ENCODE measurements at regions not wholly inside any gene's neighbourhood (a gene's known extent, or its start where the extent isn't known, plus 50 kb on each side); places are given as distances from the start of the nearest gene placed in this dataset.

GRCh38 chr11:69889400-69890318 lies 70.4 kb upstream of the FGF3 start:
- H3K27ac ChIP-seq = no peak overlapping the region
- H3K9me3 ChIP-seq = no peaks in the 10 kb centered on the region
- no peak for TF ChIP-seq CTCF (IDR thresholded peaks at IDR 0.05)
- peaks cover 7% of the 10 kb centered on the region for H3K4me1 ChIP-seq
- DNase-seq (no peak), ATAC-seq (no peak)
- intact Hi-C loops (cut with DNase I) = loop anchor here (10.0 kb wide), 1 partner anchor 205 kb away; no protein-coding TSS in a partner anchor
- peaks cover 32% of the 10 kb centered on the region for H3K27me3 ChIP-seq
- H3K36me3 ChIP-seq = no peaks in the 10 kb centered on the region
- no peak overlapping the region for H3K4me3 ChIP-seq

- DNase-seq = no peak
- H3K27ac ChIP-seq = no peak overlapping the region
- intact Hi-C loops (cut with DNase I) = no loop called here
- peaks cover 32% of the 10 kb centered on the region for H3K27me3 ChIP-seq
- no peak overlapping the region for H3K4me3 ChIP-seq
- no peak for ATAC-seq
- no peaks in the 10 kb centered on the region for H3K9me3 ChIP-seq
- no peaks in the 10 kb centered on the region for H3K36me3 ChIP-seq
- no peak for TF ChIP-seq CTCF (IDR thresholded peaks at IDR 0.05)
- H3K4me1 ChIP-seq = peaks cover 7% of the 10 kb centered on the region
These were observed 71.3 kb upstream of the FGF3 start for GRCh38 chr11:69890476-69890875.

DNA sequence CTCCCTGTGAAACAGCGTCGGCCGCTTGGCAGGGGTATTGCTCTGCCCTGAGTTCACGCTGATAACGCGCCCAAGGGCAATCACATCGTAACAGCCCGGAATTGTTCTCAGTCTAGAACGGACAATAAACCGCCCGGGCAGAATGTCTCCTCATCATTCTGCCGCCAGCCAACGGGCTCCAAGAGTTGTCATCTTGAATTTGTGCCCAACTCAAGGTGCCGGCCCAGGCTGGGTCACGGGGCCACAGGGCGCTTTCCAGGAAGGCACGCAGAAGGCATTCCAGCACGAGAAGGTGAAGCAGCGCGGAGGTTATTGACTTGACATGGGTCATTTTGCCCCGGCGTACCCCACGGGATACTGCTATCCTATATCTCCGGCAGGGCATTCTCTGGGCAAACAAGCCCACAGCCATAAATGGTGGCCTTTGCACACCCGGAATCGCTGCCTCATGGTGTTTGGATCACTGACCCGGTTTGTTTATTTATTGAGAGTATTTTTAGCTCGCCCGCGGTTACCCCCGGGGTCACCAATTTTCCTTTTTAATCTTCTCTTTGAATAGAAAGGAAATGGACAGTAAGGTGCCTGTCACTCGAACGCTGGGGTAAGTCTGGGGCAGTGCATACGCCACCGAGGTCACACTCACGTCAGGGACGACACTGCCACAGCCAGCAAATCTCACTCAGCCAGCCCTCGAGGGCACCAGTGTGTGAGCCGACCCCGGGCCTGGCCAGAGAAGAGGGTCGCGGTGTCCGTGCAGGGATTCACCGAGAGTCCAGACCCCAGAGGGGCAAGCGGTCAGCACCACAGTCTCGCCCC lies 72.4 kb upstream of the FGF3 start:
- Histone ChIP-seq H3K27me3 (peaks cover 32% of the 10 kb centered on the region), H3K4me3 (no peak overlapping the region), H3K4me1 (peaks cover 7% of the 10 kb centered on the region), H3K27ac (no peak overlapping the region), H3K9me3 (no peaks in the 10 kb centered on the region), H3K36me3 (no peaks in the 10 kb centered on the region)
- intact Hi-C loops (cut with DNase I) = no loop called here
- ATAC-seq (no peak), DNase-seq (no peak)
- no peak for TF ChIP-seq CTCF (IDR thresholded peaks at IDR 0.05)

- DNase-seq (no peak), ATAC-seq (no peak)
- H3K27ac ChIP-seq = no peak overlapping the region
- intact Hi-C loops (cut with DNase I) = no loop called here
- H3K27me3 ChIP-seq = peaks cover 32% of the 10 kb centered on the region
- no peak for TF ChIP-seq CTCF (IDR thresholded peaks at IDR 0.05)
- peaks cover 7% of the 10 kb centered on the region for H3K4me1 ChIP-seq
- H3K4me3 ChIP-seq = no peak overlapping the region
- no peaks in the 10 kb centered on the region for H3K36me3 ChIP-seq
- no peaks in the 10 kb centered on the region for H3K9me3 ChIP-seq
These were observed 73.2 kb upstream of the FGF3 start for GRCh38 chr11:69892237-69892985.

- Histone ChIP-seq H3K27ac (no peak overlapping the region), H3K36me3 (no peaks in the 10 kb centered on the region), H3K27me3 (peaks cover 32% of the 10 kb centered on the region), H3K9me3 (no peaks in the 10 kb centered on the region), H3K4me3 (no peak overlapping the region), H3K4me1 (peaks cover 7% of the 10 kb centered on the region)
- intact Hi-C loops (cut with DNase I) = no loop called here
- no peak for ATAC-seq
- no peak for TF ChIP-seq CTCF (IDR thresholded peaks at IDR 0.05)
- peak; percentile 53 for DNase-seq
These were observed 73.9 kb upstream of the FGF3 start for GRCh38 chr11:69892986-69893555.
